Astrocyte (in vitro differentiated cells and primary cell): ENCODE measurements at regions not wholly inside any gene's neighbourhood (a gene's known extent, or its start where the extent isn't known, plus 50 kb on each side); places are given as distances from the start of the nearest gene placed in this dataset.

Experiments
- EZH2 ChIP-seq: IDR thresholded peaks from 2 replicates; pipeline ENCODE4 v1.6.1; 2012; ENCODE audit warnings: mild to moderate bottlenecking, low read length, inconsistent platforms; ENCODE audit not compliant: insufficient read depth
- TF ChIP-seq, protein P1 (sequence below): IDR thresholded peaks from 2 replicates; pipeline ENCODE4 v1.5.1; 2011; ENCODE audit warnings: low read depth, mild to moderate bottlenecking, inconsistent platforms, low read length, moderate library complexity; ENCODE audit not compliant: insufficient read depth

DNA sequence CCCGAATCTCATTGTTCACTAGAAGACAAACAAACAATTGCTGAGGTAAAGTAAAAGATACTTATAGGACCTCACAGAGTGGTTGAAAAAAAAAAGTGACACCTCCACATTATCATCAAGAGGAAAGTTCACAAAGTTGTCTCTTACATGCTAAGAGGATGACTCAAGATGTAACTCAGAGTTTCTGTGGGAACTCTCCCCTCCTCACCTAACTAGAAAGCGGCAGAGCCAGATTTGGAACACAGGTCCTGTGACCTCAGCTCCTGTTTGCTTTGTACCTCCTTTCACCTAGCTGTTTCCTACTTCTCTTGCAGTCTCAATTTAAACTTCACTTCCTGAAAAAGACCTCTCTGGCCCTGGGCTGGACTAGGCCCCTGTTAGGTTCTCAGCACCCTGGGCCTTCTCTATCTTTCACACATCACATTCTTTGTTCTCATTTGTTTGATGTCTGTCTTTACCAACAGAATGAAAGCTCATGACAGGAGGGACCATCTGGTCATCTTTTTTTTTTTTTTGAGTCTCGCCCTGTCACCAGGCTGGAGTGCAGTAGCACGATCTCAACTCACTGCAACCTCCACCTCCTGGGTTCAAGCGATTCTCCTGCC is 60.8 kb downstream of the CD24 start:
- TF ChIP-seq, protein P1, sequence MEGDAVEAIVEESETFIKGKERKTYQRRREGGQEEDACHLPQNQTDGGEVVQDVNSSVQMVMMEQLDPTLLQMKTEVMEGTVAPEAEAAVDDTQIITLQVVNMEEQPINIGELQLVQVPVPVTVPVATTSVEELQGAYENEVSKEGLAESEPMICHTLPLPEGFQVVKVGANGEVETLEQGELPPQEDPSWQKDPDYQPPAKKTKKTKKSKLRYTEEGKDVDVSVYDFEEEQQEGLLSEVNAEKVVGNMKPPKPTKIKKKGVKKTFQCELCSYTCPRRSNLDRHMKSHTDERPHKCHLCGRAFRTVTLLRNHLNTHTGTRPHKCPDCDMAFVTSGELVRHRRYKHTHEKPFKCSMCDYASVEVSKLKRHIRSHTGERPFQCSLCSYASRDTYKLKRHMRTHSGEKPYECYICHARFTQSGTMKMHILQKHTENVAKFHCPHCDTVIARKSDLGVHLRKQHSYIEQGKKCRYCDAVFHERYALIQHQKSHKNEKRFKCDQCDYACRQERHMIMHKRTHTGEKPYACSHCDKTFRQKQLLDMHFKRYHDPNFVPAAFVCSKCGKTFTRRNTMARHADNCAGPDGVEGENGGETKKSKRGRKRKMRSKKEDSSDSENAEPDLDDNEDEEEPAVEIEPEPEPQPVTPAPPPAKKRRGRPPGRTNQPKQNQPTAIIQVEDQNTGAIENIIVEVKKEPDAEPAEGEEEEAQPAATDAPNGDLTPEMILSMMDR = no peak
- no peak for TF ChIP-seq EZH2
